HG03342 (cell line): ENCODE measurements at regions not wholly inside any gene's neighbourhood (a gene's known extent, or its start where the extent isn't known, plus 50 kb on each side); places are given as distances from the start of the nearest gene placed in this dataset.

ENCODE experiments used
- ATAC-seq: cut with Tn5 transposase; IDR thresholded peaks from one replicate; pipeline ENCODE4 v1.9.1; 2021; ENCODE audit warnings: mild to moderate bottlenecking, moderate library complexity; ENCODE audit not compliant: unreplicated experiment

- no peak for ATAC-seq
Measured at GRCh38 chrX:94041881-94042280, 367.9 kb downstream of the FAM133A start.

- no peak for ATAC-seq
Measured at GRCh38 chrX:94045724-94046123, 371.7 kb downstream of the FAM133A start.

DNA sequence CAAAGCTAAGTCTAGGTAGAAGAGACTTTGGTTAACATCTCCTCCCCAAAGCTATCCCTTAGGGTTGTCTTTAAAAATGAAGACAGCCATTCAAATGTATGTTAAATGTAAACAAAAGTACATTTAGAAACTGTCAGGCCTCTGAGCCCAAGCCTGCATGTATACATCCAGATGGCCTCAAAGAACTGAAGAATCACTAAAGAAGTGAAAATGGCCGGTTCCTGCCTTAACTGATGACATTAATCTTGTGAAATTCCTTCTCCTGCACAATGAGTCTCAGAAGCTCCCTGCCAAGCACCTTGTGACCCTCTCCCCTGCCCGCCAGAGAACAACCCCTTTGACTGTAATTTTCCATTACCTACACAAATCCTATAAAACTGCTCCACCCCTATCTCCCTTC, 377.9 kb downstream of the FAM133A start:
- no peak for ATAC-seq

DNA sequence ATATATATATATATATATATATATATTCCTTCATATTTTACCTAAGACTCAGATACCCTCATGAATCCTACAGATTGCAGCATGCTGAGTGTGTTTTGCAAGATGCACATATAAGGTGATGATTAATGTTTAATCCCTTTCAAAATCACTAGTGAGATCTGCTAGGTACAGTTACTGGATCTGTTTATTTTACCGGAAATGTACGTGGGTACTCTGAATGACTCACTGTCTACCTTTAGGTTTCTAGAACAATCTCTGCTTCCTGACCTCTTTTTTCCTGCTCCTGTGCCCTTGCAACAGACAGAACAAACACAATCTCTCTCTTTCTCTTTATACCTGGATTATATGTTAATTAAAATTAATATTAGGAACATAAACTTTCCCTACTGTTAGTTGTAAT, 379.6 kb downstream of the FAM133A start:
- ATAC-seq, result no peak

- no peak for ATAC-seq
Measured at GRCh38 chrX:94057385-94057784, 383.4 kb downstream of the FAM133A start.

GRCh38 chrX:94058728-94059382, 384.8 kb downstream of the FAM133A start:
- no peak for ATAC-seq

DNA sequence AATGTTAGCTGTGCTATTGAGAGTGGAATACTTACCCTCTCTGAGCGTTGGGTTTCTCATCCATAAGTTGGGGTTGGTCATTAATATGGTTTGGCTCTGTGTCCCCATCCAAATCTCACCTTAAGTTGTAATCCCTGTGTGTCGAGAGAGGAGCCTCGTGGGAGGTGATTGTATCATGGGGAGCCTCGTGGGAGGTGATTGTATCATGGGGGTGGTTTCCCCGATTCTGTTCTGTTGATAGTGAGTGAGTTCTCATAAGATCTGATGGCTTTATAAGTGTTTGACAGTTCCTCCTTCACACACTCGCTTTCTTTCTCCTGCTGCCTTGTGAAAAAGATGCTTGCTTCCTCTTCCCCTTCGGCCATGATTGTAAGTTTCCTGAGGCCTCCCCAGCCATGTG, 391.1 kb downstream of the FAM133A start:
- ATAC-seq, result no peak

DNA sequence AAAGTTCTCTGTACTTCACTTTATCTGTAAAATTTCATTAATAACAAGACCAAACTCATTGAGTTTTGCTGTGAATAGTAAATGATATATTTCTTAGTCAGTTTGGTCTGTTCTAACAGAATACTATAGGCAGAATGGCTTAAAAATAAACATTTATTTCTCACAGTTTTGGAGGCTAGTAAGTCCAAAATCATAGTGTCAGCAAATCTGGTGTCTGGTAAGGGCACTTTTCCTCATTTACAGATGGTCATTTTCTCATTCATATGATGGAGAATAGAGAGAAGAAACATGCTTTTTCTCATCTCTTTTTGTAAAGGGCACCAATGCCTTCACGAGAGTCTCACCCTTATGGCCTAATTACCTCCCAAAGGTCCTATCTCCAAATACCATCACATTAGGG, 415.1 kb downstream of the FAM133A start:
- no peak for ATAC-seq

GRCh38 chrX:94097868-94098267, 423.9 kb downstream of the FAM133A start:
- ATAC-seq, result no peak

- no peak for ATAC-seq
Measured at GRCh38 chrX:94107981-94108380, 434.0 kb downstream of the FAM133A start.

DNA sequence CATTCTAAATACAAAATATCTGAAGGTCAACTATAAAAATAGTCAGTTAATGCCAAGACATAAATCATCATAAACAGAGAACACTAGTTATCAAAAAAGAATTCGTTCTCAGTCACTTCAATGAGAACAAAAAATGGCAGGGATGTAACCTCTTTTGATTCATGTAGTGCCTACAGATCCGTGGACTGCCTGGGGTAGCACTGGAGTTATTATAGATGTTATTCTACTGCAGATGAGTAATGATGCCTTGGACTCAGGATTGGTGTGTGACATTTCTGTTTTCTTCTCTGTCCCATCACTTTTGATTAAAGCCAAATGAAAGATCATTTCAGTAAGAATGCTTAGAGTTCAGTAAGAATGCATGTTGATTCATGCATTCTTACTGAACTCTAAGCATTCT, 440.4 kb downstream of the FAM133A start:
- ATAC-seq, result no peak

- ATAC-seq, result no peak
Measured at GRCh38 chrX:94121799-94122198, 447.8 kb downstream of the FAM133A start.

- no peak for ATAC-seq
Measured at GRCh38 chrX:94123062-94123461, 449.1 kb downstream of the FAM133A start.

GRCh38 chrX:94162971-94163370, 489.0 kb downstream of the FAM133A start:
- ATAC-seq, result no peak

- no peak for ATAC-seq
Measured at GRCh38 chrX:94178145-94178788, 504.3 kb downstream of the FAM133A start.

DNA sequence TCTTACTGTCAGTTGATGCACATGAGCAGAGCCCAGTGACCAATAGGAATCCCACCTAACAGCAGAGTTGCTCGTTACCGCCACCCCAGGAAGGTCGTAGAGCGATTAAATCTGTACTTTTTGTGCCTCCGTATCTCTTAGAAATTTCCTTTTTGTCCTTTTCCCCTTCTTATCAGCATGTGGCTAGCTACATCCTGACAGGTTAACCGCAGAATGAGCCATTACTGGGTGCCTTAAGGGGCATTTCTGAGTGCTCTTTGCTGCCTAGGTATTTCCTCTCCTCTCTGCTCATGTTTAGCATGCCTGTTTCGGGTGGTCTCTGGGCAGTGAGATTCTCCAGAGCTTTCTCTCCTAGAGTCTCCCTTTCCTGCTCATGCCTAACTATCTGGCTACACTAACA, 530.5 kb downstream of the FAM133A start:
- ATAC-seq, result no peak

DNA sequence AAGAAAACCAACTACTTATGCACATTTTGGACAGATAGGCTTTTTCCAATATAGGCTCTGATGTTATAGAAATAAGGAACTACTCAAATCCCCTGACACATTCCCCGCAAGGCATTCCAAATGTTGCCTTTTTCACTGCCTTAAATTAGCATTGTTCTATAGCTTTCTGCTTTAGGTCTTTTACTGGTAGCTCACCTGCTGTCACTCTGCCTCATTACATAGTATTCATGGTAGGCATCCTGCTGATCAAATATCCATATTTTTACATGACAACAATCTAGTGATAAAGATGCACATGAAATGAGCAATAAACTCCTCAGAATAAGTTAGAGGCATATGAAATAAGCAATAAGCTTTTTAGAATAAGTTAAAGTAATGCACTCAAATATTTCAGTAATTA, 542.7 kb downstream of the FAM133A start:
- no peak for ATAC-seq

DNA sequence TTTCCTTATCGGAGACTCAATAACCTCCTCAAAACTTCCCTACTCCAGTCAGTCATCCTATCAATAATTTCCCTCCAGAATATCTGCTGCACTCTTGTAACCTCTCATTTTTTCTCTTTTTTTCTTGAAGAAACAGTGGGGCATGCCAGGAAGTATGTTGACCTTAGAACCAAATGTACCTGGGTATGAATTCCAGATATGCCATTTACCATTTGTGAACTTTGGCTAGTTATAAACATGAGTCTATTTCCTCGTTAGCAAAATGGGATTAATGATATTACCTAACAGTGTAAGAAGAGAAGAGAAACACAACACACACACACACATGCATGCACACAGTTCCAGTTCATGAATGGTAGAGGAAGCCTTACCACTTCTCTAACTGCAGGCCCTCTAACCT, 578.2 kb downstream of the FAM133A start:
- ATAC-seq, result no peak

DNA sequence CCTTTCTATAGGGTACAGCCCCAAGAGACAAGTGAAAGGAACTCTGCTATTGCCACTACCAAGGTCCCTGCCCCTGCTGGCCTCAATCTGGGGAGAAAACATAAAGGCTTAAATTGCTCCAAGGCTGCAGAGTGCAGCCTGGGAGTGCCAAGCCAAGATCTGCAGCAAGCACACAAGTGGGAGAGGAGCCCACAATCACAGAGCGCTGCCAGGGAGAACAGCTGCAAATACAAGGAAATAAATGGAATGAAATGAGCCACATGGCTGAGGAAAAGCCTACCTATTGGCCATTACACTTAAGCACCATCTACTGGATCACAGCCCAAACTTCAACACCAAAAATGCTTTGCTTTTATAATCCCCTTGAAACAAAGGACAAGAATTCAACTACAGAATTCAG, 582.4 kb downstream of the FAM133A start:
- ATAC-seq, result no peak

DNA sequence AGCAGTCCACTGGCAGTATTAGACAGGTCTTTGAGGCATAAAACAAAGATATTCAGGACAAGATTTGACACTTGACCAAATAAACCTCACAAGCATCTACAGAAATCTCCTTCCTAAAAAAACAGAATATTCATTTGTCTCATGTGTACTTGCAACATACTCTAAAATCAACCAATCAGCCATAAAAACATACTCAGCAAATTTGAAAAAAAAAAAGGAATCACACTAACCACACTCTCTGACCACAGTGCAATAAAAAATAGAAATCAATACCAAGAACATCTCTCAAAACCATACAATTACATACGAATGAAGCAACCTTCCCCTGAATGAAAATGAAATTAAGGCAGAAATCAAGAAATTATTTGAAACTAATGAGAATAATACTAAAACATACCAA, 591.3 kb downstream of the FAM133A start:
- no peak for ATAC-seq

- no peak for ATAC-seq
Measured at GRCh38 chrX:94288325-94288724, 614.3 kb downstream of the FAM133A start.

GRCh38 chrX:94288972-94289371, 615.0 kb downstream of the FAM133A start:
- ATAC-seq, result no peak

DNA sequence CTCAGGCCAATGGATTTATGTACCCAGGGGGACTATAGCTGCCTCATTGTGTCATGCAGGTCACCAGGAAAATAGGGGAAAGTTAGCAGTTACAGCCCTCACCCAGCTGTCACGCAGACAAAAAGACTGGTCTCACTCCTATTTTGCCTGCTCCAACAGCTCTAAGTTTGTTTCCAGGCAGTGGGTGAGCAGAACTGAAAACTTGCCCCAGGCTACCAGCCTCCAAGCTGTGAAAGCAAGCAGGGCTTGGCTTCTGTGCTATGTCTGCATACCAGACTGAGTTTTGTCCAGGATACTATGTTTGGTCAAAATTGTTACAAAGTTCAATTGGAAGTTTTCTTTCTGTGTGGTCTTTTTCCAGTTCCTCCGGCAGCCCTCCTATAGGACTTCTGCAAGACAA, 628.4 kb downstream of the FAM133A start:
- no peak for ATAC-seq
